Esophagus muscularis mucosa (tissue), 4 donors: ENCODE measurements at regions not wholly inside any gene's neighbourhood (a gene's known extent, or its start where the extent isn't known, plus 50 kb on each side); places are given as distances from the start of the nearest gene placed in this dataset.

ENCODE experiments used
- CTCF ChIP-seq, 3 experiments: fragments of 200-600 bp in 2 of 3; fragments of 450-650 bp in 1 of 3; sonication (generic) in 2 of 3; IDR thresholded peaks; one replicate each; pipeline ENCODE4 v1.5.1; 2017 to 2019; ENCODE audit warnings: antibody characterized with exemption in 3 of 3, mild to moderate bottlenecking in 2 of 3, moderate library complexity in 1 of 3
- EP300 ChIP-seq: sonication (generic); formaldehyde crosslinking; IDR thresholded peaks from one replicate; pipeline ENCODE4 v1.6.1; 2017; ENCODE audit warnings: antibody characterized with exemption
- POLR2A ChIP-seq: fragments of 450-650 bp; IDR thresholded peaks from one replicate; pipeline ENCODE4 v1.6.1; 2017; ENCODE audit warnings: antibody characterized with exemption, moderate library complexity, mild to moderate bottlenecking, low read depth

GRCh38 chr3:176581589-176581988, 615.7 kb downstream of the TBL1XR1 start:
- TF ChIP-seq CTCF (IDR thresholded peaks at IDR 0.05) (no peak), EP300 (no peak), POLR2A (no peak)
